NOMO-1 treated with dmso at 0.1 percent for 144 hours (cell line): ENCODE measurements at regions not wholly inside any gene's neighbourhood (a gene's known extent, or its start where the extent isn't known, plus 50 kb on each side); places are given as distances from the start of the nearest gene placed in this dataset.
"Not testable (repeated sequence)": the region's sequence is repeated elsewhere in the genome, so short reads cannot be mapped to it uniquely, and the experiment has no call there.

Source experiments
- DNase-seq: peaks from one replicate; lab custom pipeline; 2025; ENCODE audit not compliant: unreplicated experiment; lab: John Stamatoyannopoulos, UW

- no peak for DNase-seq
Observed at GRCh38 chr2:175366815-175367214, 185.3 kb upstream of the ATP5MC3 start.

DNA sequence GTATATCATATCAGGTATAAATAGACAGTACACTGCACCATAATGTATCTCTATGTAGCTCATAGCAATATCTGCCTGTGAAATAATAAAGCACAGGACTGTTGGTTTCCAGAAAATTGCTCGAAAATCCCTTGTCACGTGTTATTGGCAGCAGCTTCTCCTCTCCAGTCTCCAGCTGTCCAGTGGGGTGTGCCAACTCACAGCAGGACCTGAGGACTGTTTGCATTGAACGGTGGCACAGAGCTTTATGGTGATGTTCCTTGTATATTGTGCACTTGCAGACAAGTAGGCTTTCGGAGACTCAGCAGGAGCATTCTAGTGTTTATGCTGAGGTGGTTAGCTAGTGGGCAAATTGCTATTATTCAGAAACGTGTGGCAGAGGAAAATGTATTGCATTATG is 182.2 kb upstream of the ATP5MC3 start:
- DNase-seq: no peak

DNA sequence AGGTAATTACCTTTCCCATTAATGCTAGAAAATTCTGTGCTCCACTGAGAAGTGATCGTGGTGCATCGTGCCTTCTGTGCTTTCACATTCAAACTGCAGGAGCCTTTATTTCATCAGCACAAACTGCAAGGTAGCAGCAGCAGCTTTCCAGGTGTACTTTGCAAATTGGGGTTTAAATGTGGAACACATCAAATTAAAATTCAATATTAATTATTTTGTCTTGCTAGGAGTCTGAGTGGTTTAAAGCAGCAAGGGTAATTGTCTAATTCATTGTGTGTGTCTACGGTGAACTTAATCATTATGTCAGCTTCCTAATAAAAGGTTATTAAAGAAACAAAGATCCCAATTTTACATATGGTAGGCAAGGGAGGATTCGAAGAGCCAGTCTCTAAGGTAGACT is 180.8 kb upstream of the ATP5MC3 start:
- DNase-seq: no peak

GRCh38 chr2:175359710-175360109 is 178.2 kb upstream of the ATP5MC3 start:
- no peak for DNase-seq

- DNase-seq: no peak
Observed at GRCh38 chr2:175356901-175357300, 175.4 kb upstream of the ATP5MC3 start.

GRCh38 chr2:175355246-175355645 is 173.7 kb upstream of the ATP5MC3 start:
- DNase-seq: no peak

DNA sequence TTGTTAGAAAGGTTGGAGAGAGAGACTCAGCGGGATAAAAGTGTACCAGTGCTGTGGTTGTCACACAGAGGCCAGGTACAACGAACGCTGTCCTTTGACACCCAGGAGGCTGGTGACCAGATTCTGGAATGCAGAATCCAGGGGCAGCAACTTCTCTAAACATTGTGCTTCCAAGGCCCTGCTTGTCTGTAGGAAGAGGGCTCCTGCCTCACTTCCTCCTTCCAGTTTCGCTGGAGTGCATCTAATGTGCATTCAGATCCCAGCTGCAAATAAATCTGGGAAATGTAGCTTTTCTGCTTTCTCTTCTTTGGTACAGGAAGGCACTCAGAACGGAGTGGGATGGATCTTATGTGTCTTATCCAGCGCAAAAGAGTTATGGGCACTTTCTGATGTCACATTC is 171.8 kb upstream of the ATP5MC3 start:
- DNase-seq: no peak

GRCh38 chr2:175351512-175351911 is 170.0 kb upstream of the ATP5MC3 start:
- no peak for DNase-seq

GRCh38 chr2:175350105-175350504 is 168.6 kb upstream of the ATP5MC3 start:
- no peak for DNase-seq

DNA sequence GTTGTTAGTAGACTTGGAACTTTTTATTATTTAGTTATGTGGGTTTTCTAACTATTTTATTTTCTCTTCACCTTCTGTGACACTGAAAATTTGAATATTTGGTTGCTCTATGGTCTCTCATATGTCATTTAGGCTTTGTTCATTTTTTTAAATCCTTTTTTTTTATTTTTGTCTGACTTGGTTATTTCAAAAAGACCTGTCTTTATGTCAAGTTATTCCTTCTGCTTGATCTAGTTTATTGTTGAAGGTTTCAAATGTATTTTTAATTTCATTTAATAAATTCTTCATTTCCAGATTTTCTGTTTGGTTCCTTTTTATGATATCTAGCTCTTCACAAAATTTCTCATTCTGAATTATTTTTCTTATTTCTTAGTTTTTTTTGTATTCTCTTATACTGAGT is 160.6 kb upstream of the ATP5MC3 start:
- DNase-seq: no peak

DNA sequence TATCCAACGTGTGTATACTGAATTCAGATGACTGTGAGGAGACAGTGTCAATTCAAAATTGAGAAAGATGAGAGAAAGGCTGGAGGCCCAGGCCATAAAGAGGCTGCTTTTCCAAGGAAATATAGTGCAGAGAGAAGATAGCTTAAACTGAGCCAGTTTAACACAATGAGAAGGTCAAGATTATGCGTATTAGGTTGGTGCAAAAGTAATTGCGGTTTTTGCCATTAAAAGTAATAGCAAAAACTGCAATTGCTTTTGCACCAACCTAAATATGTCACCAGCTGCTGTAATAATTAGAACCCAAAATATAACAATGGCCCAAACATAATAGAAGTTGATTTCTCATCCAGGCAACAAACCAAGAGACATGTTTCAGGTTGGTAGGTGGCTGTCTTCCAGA is 148.7 kb upstream of the ATP5MC3 start:
- DNase-seq: no peak

DNA sequence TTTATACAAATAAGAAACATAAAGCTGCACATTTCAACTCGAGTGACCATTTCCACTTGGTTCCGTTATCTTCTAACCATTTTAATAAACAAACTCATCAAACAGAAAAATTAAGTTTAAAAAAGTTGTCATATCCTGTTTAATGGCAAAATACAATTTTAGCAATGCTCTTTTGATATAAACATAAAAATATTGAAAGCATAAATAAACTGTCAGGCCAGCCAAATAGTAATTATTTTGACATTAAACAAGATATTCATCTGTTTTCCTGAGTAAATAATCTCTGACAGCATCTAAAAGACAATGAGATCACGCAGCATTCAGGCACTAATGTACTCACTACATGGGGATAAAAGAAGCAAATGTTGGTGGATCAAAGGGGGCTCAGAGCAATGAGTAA is 145.3 kb upstream of the ATP5MC3 start:
- DNase-seq: no peak

- not testable (repeated sequence) for DNase-seq
Observed at GRCh38 chr2:175326164-175326563, 144.7 kb upstream of the ATP5MC3 start.

GRCh38 chr2:175323162-175323561 is 141.7 kb upstream of the ATP5MC3 start:
- DNase-seq: no peak

DNA sequence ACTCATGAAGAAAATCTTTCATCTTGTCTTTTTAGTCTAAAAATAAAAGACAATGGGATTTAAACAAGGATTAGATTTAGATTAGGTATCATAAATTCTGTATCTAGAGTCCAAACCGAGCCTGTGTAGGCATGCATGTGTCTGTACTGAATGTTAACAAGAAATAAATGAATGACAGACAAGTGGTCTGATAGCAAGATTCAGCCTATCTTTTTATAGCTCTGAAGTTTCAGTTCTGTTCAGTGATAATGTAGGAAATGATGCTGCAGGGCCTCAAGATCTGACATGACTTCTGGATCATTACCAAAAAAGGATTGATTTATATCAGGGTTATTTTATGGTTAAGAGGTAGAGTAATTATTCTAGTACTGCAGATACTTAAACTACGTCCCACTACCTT is 137.0 kb upstream of the ATP5MC3 start:
- no peak for DNase-seq

DNA sequence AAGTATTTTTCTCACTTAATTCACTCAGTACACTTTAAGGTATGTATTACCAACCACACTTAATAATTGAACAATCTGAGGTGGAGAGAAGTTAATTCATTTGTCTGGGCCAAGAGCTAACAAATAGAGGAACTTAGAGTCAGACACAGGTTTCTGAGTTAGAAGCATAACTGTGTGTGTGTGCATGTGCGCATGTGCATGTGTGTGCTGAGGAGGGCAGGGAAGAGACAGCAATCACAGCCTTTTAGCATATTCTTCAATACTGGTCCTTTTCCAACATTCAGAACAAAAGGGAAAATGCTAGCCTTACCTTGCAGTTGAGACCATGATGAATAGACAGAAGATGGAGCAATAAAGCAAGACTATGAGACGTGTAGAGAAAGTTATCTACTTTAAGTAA is 136.2 kb upstream of the ATP5MC3 start:
- no peak for DNase-seq

- no peak for DNase-seq
Observed at GRCh38 chr2:175312137-175312536, 130.6 kb upstream of the ATP5MC3 start.

GRCh38 chr2:175310813-175311504 is 129.4 kb upstream of the ATP5MC3 start:
- DNase-seq: no peak

DNA sequence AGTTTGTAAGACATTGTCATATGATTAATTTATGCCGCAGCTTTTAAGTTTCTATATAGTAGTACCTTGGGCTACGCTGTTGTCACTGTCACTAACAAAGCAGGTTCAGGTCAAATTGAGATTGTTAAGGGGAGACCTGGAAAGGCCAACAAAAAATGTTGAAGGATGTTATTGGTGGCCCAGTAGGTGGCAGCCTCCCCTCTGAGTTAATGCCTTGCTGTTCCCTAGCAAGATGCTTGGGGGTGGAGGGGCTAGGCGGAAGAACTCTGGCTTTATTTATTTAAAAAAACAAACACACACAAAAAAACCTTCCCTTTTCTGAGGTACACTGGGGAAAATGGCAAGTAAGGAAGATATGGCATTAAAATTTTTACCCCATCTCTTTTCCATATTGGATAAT is 128.3 kb upstream of the ATP5MC3 start:
- no peak for DNase-seq

DNA sequence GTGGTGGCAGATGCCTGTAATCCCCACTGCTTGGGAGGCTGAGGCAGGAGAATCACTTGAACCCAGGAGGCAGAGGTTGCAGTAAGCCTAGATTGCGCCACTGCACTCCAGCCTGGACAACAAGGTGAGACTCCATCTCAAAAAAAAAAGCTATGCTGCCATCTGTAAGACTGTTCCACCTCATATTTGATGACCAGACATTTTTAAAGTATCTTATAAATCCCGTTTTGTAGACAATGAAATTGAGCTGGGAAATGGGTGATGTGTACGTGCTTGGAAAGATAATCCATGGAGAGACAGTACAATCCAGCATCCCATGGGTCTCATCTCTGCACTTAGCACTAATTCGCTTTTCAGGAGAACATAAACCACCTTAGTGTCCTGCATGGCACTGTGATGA is 126.5 kb upstream of the ATP5MC3 start:
- no peak for DNase-seq

DNA sequence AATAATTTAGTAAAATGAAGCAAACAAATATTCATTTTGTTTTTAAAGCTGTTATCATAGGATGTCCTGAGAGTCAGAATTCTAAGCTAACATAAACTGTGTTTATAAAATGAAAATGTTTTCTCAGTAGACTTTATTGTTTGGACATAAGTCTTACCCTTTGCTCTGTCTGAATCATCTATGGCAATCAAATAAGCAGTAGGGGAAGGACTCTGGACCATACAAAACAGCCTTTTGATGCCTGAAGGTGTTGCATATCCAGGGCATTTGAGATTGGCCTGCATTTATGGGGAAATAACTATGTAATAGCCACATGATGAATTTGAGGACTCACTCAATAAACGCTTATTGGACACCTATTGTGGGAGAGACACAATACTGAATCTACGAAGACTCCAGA is 123.0 kb upstream of the ATP5MC3 start:
- no peak for DNase-seq

- DNase-seq: no peak
Observed at GRCh38 chr2:175293776-175294175, 112.3 kb upstream of the ATP5MC3 start.

GRCh38 chr2:175293195-175293594 is 111.7 kb upstream of the ATP5MC3 start:
- no peak for DNase-seq
